GM23338 (cell line): ENCODE measurements at regions not wholly inside any gene's neighbourhood (a gene's known extent, or its start where the extent isn't known, plus 50 kb on each side); places are given as distances from the start of the nearest gene placed in this dataset.

ENCODE experiments used
- ATAC-seq: fragments of 200-7000 bp; cut with Tn5 transposase; 3 replicates; pipeline ENCODE4 v1.9.1; 2020
- DNase-seq: peaks from one replicate; pipeline ENCODE4 v3.0.0-alpha.2; 2015; ENCODE audit warnings: low spot score
- H2AFZ ChIP-seq: fragments of 200-600 bp; sonication (generic); 2 replicates; pipeline ENCODE4 v1.8.0; 2016; ENCODE audit warnings: antibody characterized with exemption, mild to moderate bottlenecking, moderate library complexity
- H3F3A ChIP-seq: fragments of 200-600 bp; sonication (generic); replicated peaks from 2 replicates; pipeline ENCODE4 v1.8.0; 2017; ENCODE audit warnings: antibody characterized with exemption, mixed run types, low read depth
- H3K27ac ChIP-seq: fragments of 200-600 bp; sonication (generic); 2 replicates; pipeline ENCODE4 v1.6.1; 2016; ENCODE audit warnings: low read depth
- H3K27me3 ChIP-seq: fragments of 200-600 bp; sonication (generic); 2 replicates; pipeline ENCODE4 v1.8.0; 2016; ENCODE audit warnings: mild to moderate bottlenecking, mixed run types, moderate library complexity; ENCODE audit not compliant: insufficient read depth
- H3K36me3 ChIP-seq: fragments of 200-600 bp; sonication (generic); 2 replicates; pipeline ENCODE4 v1.8.0; 2016; ENCODE audit warnings: mild to moderate bottlenecking; ENCODE audit not compliant: insufficient read depth
- H3K4me1 ChIP-seq: fragments of 200-600 bp; sonication (generic); 2 replicates; pipeline ENCODE4 v1.8.0; 2016; ENCODE audit warnings: mild to moderate bottlenecking, moderate library complexity; ENCODE audit not compliant: insufficient read depth
- H3K4me2 ChIP-seq: fragments of 200-600 bp; sonication (generic); 2 replicates; pipeline ENCODE4 v1.7.1; 2017; ENCODE audit warnings: mixed run types
- H3K4me3 ChIP-seq: fragments of 200-600 bp; sonication (generic); 2 replicates; pipeline ENCODE4 v1.6.1; 2016; ENCODE audit warnings: mixed run types
- H3K79me2 ChIP-seq: fragments of 200-600 bp; sonication (generic); replicated peaks from 2 replicates; pipeline ENCODE4 v1.8.0; 2017; ENCODE audit warnings: mild to moderate bottlenecking; ENCODE audit not compliant: insufficient read depth
- H3K9me2 ChIP-seq: fragments of 200-600 bp; sonication (generic); 2 replicates; pipeline ENCODE4 v1.8.0; 2017; ENCODE audit not compliant: insufficient read depth
- H4K20me1 ChIP-seq: fragments of 200-600 bp; sonication (generic); replicated peaks from 2 replicates; pipeline ENCODE4 v1.8.0; 2017; ENCODE audit warnings: mild to moderate bottlenecking; ENCODE audit not compliant: insufficient read depth
- H3K27ac Mint-ChIP-seq: 2 replicates; pipeline ENCODE4 v1.8.0; 2020; ENCODE audit warnings: inconsistent platforms, mild to moderate bottlenecking, moderate library complexity, mixed read lengths
- H3K27me3 Mint-ChIP-seq: 3 replicates; pipeline ENCODE4 v1.8.0; 2022; ENCODE audit warnings: low read depth, mild to moderate bottlenecking, moderate library complexity, mixed read lengths, inconsistent platforms; ENCODE audit not compliant: insufficient read depth, poor library complexity
- H3K36me3 Mint-ChIP-seq: 3 replicates; pipeline ENCODE4 v1.8.0; 2021; ENCODE audit warnings: low read depth, mild to moderate bottlenecking, inconsistent platforms, moderate library complexity, mixed read lengths
- H3K4me1 Mint-ChIP-seq: 3 replicates; pipeline ENCODE4 v1.8.0; 2020; ENCODE audit warnings: mild to moderate bottlenecking, inconsistent platforms, mixed read lengths
- H3K4me3 Mint-ChIP-seq: 3 replicates; pipeline ENCODE4 v1.8.0; 2021; ENCODE audit warnings: moderate library complexity, mild to moderate bottlenecking, inconsistent platforms, mixed read lengths
- H3K9me3 Mint-ChIP-seq: 3 replicates; pipeline ENCODE4 v1.8.0; 2020; ENCODE audit warnings: moderate library complexity, mild to moderate bottlenecking, inconsistent platforms, mixed read lengths
- CREB1 ChIP-seq: fragments of 250-450 bp; sonication (Bioruptor Pico); IDR thresholded peaks from 2 replicates; pipeline ENCODE4 v1.5.0; 2020; ENCODE audit warnings: low read depth, mild to moderate bottlenecking, moderate library complexity
- EZH2phosphoT487 ChIP-seq: fragments of 200-600 bp; sonication (generic); IDR thresholded peaks from one replicate; pipeline ENCODE4 v1.8.1; 2018; ENCODE audit warnings: antibody characterized with exemption; ENCODE audit not compliant: unreplicated experiment
- POLR2AphosphoS5 ChIP-seq: IDR thresholded peaks from 2 replicates; pipeline ENCODE4 v1.6.1; 2016; ENCODE audit warnings: antibody characterized with exemption, low read depth
- STAT1 ChIP-seq: IDR thresholded peaks from one replicate; pipeline ENCODE4 v1.6.1; 2016; ENCODE audit warnings: antibody characterized with exemption; ENCODE audit not compliant: unreplicated experiment
- ZNF331 ChIP-seq: fragments of 250-450 bp; sonication (Bioruptor Pico); IDR thresholded peaks from 2 replicates; pipeline ENCODE4 v1.5.0; 2020; ENCODE audit warnings: low read depth, mild to moderate bottlenecking, moderate library complexity
- TF ChIP-seq, protein P1 (sequence below): fragments of 250-450 bp; sonication (Bioruptor Pico); IDR thresholded peaks from 2 replicates; pipeline ENCODE4 v1.5.0; 2020; ENCODE audit warnings: mild to moderate bottlenecking, moderate library complexity
- TF ChIP-seq, protein P2 (sequence below): IDR thresholded peaks from one replicate; pipeline ENCODE4 v1.6.1; 2018; ENCODE audit warnings: antibody characterized with exemption; ENCODE audit not compliant: unreplicated experiment
- TF ChIP-seq, protein P3 (sequence below): IDR thresholded peaks from 2 replicates; pipeline ENCODE4 v1.6.1; 2016; ENCODE audit warnings: antibody characterized with exemption

DNA sequence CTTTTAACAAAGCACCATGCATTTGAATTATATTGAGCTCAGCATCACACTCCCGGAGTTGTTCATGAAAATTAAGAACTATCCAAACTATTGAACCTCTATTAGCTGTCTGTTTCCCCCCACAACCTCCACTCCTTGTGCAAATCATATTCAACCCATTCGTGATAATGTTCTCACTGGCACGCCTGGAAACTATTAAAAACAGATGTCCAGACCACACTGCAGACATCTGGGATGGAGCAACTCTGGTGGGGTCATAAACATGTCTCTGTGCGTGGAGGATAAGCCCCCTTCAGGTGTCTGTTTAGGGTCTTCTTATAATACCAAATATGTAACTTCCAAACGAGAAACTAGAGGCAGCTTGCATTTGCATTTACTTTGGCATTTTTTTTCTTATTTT is 193.7 kb downstream of the TFAP2A start (continued):
- TF ChIP-seq, protein P1, sequence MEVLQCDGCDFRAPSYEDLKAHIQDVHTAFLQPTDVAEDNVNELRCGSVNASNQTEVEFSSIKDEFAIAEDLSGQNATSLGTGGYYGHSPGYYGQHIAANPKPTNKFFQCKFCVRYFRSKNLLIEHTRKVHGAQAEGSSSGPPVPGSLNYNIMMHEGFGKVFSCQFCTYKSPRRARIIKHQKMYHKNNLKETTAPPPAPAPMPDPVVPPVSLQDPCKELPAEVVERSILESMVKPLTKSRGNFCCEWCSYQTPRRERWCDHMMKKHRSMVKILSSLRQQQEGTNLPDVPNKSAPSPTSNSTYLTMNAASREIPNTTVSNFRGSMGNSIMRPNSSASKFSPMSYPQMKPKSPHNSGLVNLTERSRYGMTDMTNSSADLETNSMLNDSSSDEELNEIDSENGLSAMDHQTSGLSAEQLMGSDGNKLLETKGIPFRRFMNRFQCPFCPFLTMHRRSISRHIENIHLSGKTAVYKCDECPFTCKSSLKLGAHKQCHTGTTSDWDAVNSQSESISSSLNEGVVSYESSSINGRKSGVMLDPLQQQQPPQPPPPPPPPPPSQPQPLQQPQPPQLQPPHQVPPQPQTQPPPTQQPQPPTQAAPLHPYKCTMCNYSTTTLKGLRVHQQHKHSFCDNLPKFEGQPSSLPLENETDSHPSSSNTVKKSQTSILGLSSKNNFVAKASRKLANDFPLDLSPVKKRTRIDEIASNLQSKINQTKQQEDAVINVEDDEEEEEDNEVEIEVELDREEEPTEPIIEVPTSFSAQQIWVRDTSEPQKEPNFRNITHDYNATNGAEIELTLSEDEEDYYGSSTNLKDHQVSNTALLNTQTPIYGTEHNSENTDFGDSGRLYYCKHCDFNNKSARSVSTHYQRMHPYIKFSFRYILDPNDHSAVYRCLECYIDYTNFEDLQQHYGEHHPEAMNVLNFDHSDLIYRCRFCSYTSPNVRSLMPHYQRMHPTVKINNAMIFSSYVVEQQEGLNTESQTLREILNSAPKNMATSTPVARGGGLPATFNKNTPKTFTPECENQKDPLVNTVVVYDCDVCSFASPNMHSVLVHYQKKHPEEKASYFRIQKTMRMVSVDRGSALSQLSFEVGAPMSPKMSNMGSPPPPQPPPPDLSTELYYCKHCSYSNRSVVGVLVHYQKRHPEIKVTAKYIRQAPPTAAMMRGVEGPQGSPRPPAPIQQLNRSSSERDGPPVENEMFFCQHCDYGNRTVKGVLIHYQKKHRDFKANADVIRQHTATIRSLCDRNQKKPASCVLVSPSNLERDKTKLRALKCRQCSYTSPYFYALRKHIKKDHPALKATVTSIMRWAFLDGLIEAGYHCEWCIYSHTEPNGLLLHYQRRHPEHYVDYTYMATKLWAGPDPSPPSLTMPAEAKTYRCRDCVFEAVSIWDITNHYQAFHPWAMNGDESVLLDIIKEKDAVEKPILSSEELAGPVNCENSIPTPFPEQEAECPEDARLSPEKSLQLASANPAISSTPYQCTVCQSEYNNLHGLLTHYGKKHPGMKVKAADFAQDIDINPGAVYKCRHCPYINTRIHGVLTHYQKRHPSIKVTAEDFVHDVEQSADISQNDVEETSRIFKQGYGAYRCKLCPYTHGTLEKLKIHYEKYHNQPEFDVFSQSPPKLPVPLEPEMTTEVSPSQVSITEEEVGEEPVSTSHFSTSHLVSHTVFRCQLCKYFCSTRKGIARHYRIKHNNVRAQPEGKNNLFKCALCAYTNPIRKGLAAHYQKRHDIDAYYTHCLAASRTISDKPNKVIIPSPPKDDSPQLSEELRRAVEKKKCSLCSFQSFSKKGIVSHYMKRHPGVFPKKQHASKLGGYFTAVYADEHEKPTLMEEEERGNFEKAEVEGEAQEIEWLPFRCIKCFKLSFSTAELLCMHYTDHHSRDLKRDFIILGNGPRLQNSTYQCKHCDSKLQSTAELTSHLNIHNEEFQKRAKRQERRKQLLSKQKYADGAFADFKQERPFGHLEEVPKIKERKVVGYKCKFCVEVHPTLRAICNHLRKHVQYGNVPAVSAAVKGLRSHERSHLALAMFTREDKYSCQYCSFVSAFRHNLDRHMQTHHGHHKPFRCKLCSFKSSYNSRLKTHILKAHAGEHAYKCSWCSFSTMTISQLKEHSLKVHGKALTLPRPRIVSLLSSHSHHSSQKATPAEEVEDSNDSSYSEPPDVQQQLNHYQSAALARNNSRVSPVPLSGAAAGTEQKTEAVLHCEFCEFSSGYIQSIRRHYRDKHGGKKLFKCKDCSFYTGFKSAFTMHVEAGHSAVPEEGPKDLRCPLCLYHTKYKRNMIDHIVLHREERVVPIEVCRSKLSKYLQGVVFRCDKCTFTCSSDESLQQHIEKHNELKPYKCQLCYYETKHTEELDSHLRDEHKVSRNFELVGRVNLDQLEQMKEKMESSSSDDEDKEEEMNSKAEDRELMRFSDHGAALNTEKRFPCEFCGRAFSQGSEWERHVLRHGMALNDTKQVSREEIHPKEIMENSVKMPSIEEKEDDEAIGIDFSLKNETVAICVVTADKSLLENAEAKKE (CRISPR knock-in tag), result no peak

DNA sequence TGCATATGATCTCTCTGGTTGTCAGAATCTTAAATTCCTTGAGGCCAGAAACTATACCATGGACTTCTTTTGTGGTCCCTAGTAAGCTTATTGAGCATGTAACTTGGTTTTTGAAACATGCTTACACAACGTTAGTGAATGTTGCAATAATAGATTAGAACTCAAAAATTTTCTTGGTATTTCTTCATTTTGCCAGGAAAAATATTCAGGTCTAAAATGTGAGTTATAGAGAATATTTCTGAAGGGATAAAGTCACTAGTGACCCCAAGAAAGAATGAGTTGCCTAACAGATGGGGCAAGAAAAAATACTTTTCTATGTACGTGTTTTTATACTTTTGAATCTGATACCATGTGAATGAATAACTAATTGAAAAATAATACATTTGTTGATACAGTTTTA is 195.4 kb downstream of the TFAP2A start:
- Histone ChIP-seq H3K27me3 (no peaks in the 10 kb centered on the region), H3K4me2 (no peak overlapping the region), H3K4me1 (no peaks in the 10 kb centered on the region), H3K36me3 (no peaks in the 10 kb centered on the region), H3K4me3 (no peak overlapping the region), H3K27ac (no peak overlapping the region), H3F3A (no peaks in the 10 kb centered on the region), H4K20me1 (no peaks in the 10 kb centered on the region), H2AFZ (no peak overlapping the region), H3K79me2 (no peaks in the 10 kb centered on the region), H3K9me2 (no peaks in the 10 kb centered on the region)
- no peaks in the 10 kb centered on the region for H3K36me3 Mint-ChIP-seq
- H3K27ac Mint-ChIP-seq, result no peak overlapping the region
- H3K27me3 Mint-ChIP-seq, result no peaks in the 10 kb centered on the region
- DNase-seq (no peak), ATAC-seq (no peak)
- H3K4me1 Mint-ChIP-seq, result no peaks in the 10 kb centered on the region
- no peaks in the 10 kb centered on the region for H3K9me3 Mint-ChIP-seq
- H3K4me3 Mint-ChIP-seq, result no peak overlapping the region
- TF ChIP-seq ZNF331 (CRISPR knock-in tag) (no peak), STAT1 (no peak), CREB1 (CRISPR knock-in tag) (no peak), EZH2phosphoT487 (no peak), POLR2AphosphoS5 (no peak)
- TF ChIP-seq, protein P2, sequence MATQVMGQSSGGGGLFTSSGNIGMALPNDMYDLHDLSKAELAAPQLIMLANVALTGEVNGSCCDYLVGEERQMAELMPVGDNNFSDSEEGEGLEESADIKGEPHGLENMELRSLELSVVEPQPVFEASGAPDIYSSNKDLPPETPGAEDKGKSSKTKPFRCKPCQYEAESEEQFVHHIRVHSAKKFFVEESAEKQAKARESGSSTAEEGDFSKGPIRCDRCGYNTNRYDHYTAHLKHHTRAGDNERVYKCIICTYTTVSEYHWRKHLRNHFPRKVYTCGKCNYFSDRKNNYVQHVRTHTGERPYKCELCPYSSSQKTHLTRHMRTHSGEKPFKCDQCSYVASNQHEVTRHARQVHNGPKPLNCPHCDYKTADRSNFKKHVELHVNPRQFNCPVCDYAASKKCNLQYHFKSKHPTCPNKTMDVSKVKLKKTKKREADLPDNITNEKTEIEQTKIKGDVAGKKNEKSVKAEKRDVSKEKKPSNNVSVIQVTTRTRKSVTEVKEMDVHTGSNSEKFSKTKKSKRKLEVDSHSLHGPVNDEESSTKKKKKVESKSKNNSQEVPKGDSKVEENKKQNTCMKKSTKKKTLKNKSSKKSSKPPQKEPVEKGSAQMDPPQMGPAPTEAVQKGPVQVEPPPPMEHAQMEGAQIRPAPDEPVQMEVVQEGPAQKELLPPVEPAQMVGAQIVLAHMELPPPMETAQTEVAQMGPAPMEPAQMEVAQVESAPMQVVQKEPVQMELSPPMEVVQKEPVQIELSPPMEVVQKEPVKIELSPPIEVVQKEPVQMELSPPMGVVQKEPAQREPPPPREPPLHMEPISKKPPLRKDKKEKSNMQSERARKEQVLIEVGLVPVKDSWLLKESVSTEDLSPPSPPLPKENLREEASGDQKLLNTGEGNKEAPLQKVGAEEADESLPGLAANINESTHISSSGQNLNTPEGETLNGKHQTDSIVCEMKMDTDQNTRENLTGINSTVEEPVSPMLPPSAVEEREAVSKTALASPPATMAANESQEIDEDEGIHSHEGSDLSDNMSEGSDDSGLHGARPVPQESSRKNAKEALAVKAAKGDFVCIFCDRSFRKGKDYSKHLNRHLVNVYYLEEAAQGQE, result no peak
- TF ChIP-seq, protein P3, sequence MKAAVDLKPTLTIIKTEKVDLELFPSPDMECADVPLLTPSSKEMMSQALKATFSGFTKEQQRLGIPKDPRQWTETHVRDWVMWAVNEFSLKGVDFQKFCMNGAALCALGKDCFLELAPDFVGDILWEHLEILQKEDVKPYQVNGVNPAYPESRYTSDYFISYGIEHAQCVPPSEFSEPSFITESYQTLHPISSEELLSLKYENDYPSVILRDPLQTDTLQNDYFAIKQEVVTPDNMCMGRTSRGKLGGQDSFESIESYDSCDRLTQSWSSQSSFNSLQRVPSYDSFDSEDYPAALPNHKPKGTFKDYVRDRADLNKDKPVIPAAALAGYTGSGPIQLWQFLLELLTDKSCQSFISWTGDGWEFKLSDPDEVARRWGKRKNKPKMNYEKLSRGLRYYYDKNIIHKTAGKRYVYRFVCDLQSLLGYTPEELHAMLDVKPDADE, result no peak
